ENCODE measurements at regions not wholly inside any gene's neighbourhood (a gene's known extent, or its start where the extent isn't known, plus 50 kb on each side); places are given as distances from the start of the nearest gene placed in this dataset.

- Histone ChIP-seq H2BK20ac (ENCODE audit: low read depth, low read length, poor library complexity, severe bottlenecking) (no peak overlapping the region), H3K56ac (ENCODE audit: insufficient read length, low read depth, low read length) (no peak overlapping the region), H2BK5ac (ENCODE audit: insufficient read length, low read length) (no peak overlapping the region), H2BK120ac (ENCODE audit: low read depth, low read length, poor library complexity, severe bottlenecking) (no peak overlapping the region), H3K4me1 (ENCODE audit: insufficient read depth, low read length) (no peaks in the 10 kb centered on the region), H3K4ac (ENCODE audit: low read depth, low read length) (no peak overlapping the region), H2BK12ac (ENCODE audit: insufficient read length, low read depth, low read length) (no peak overlapping the region), H3K9me3 (ENCODE audit: control insufficient read depth, low read depth, low read length) (no peaks in the 10 kb centered on the region), H2AFZ (ENCODE audit: low read length) (no peak overlapping the region), H3K79me2 (ENCODE audit: insufficient read depth, low read length) (no peaks in the 10 kb centered on the region), H2AK5ac (ENCODE audit: insufficient read length, low read length) (no peak overlapping the region), H4K8ac (replicated peaks; ENCODE audit: insufficient read length, low read depth, low read length) (no peak overlapping the region), H3K79me1 (ENCODE audit: insufficient read depth, low read depth, low read length, poor library complexity, severe bottlenecking) (no peaks in the 10 kb centered on the region), H3K23me2 (ENCODE audit: insufficient read length, low read depth, low read length, poor library complexity, severe bottlenecking) (no peaks in the 10 kb centered on the region), H3K14ac (ENCODE audit: insufficient read depth, low read length) (no peak overlapping the region), H3K27ac (ENCODE audit: insufficient read length, low read depth, low read length) (no peak overlapping the region), H3K4me2 (ENCODE audit: insufficient read depth, insufficient read length, low read length) (no peak overlapping the region), H3K18ac (ENCODE audit: insufficient read length, low read depth, low read length) (no peak overlapping the region), H4K5ac (ENCODE audit: insufficient read length, low read depth, low read length) (no peak overlapping the region), H4K91ac (ENCODE audit: insufficient read length, low read depth, low read length) (no peak overlapping the region), H2BK15ac (ENCODE audit: low read depth, low read length) (no peak overlapping the region), H3T11ph (ENCODE audit: low read length) (no peak overlapping the region), H3K27me3 (ENCODE audit: insufficient read depth, low read length) (no peaks in the 10 kb centered on the region), H3K9ac (ENCODE audit: extremely low read depth, insufficient read length, low read length) (no peak overlapping the region), H4K20me1 (ENCODE audit: control insufficient read depth, insufficient read depth, insufficient read length) (no peaks in the 10 kb centered on the region), H3K23ac (ENCODE audit: insufficient read length, low read depth, low read length) (no peak overlapping the region)
- no peak for DNase-seq
- H3K27ac Mint-ChIP-seq = no peak overlapping the region
- H3K4me1 Mint-ChIP-seq = no peaks in the 10 kb centered on the region
- no peaks in the 10 kb centered on the region for H3K9me3 Mint-ChIP-seq
- no CpG with 5 or more reads among the region's 4 CpGs for WGBS (ENCODE audit: extremely low coverage, insufficient read length, low lambda C conversion rate)
- no peaks in the 10 kb centered on the region for H3K27me3 Mint-ChIP-seq (ENCODE audit: low read depth)
- H3K36me3 Mint-ChIP-seq (ENCODE audit: insufficient read depth in 1 of 3, low read depth in 3 of 3) = no peaks in the 10 kb centered on the region; a peak in 1 of 7 replicates
- no peak for TF ChIP-seq CTCF (conservative IDR thresholded peaks at IDR 0.05)
- H3K4me3 Mint-ChIP-seq = no peak overlapping the region
Measured at GRCh38 chr4:59063015-59063720, 1953.0 kb upstream of the IGFBP7 start.

Measured in H9 (cell line).